GM23248 (cell line): ENCODE measurements at regions not wholly inside any gene's neighbourhood (a gene's known extent, or its start where the extent isn't known, plus 50 kb on each side); places are given as distances from the start of the nearest gene placed in this dataset.

ENCODE experiments used
- DNase-seq: peaks from one replicate; pipeline ENCODE4 v3.0.0-alpha.2; 2015
- H2AFZ ChIP-seq: fragments of 200-600 bp; sonication (generic); 2 replicates; pipeline ENCODE4 v1.6.1; 2016; ENCODE audit warnings: antibody characterized with exemption
- H3F3A ChIP-seq: fragments of 200-600 bp; sonication (generic); 2 replicates; pipeline ENCODE4 v1.6.1; 2016; ENCODE audit warnings: mild to moderate bottlenecking, antibody characterized with exemption, mixed run types; ENCODE audit not compliant: insufficient read depth
- H3K27ac ChIP-seq: fragments of 200-600 bp; sonication (generic); 2 replicates; pipeline ENCODE4 v1.5.1; 2016; ENCODE audit warnings: mild to moderate bottlenecking
- H3K27me3 ChIP-seq: fragments of 200-600 bp; sonication (generic); replicated peaks from 2 replicates; pipeline ENCODE4 v1.6.1; 2016; ENCODE audit warnings: mild to moderate bottlenecking; ENCODE audit not compliant: insufficient read depth
- H3K36me3 ChIP-seq: fragments of 200-600 bp; sonication (generic); 2 replicates; pipeline ENCODE4 v1.6.1; 2016; ENCODE audit warnings: low read depth, mild to moderate bottlenecking
- H3K4me1 ChIP-seq: fragments of 200-600 bp; sonication (generic); 2 replicates; pipeline ENCODE4 v1.6.1; 2016; ENCODE audit warnings: mild to moderate bottlenecking; ENCODE audit not compliant: insufficient read depth
- H3K4me2 ChIP-seq: fragments of 200-600 bp; sonication (generic); one replicate; pipeline ENCODE4 v1.6.1; 2016; ENCODE audit warnings: mild to moderate bottlenecking; ENCODE audit not compliant: unreplicated experiment
- H3K4me3 ChIP-seq: fragments of 200-600 bp; sonication (generic); 2 replicates; pipeline ENCODE4 v1.5.1; 2016; ENCODE audit warnings: mild to moderate bottlenecking
- H3K79me2 ChIP-seq: fragments of 200-600 bp; sonication (generic); 2 replicates; pipeline ENCODE4 v1.6.1; 2016; ENCODE audit warnings: mild to moderate bottlenecking; ENCODE audit not compliant: insufficient read depth
- H3K9ac ChIP-seq: fragments of 200-600 bp; sonication (generic); 2 replicates; pipeline ENCODE4 v1.6.1; 2016; ENCODE audit warnings: mild to moderate bottlenecking
- H3K9me2 ChIP-seq: fragments of 200-600 bp; sonication (generic); 2 replicates; pipeline ENCODE4 v1.6.1; 2016; ENCODE audit warnings: mixed run types, mild to moderate bottlenecking, moderate library complexity; ENCODE audit not compliant: insufficient read depth
- H3K9me3 ChIP-seq: fragments of 200-600 bp; sonication (generic); one replicate; pipeline ENCODE4 v1.6.1; 2017; ENCODE audit warnings: low read depth
- H4K20me1 ChIP-seq: fragments of 200-600 bp; sonication (generic); 2 replicates; pipeline ENCODE4 v1.6.0; 2016; ENCODE audit not compliant: insufficient read depth
- EZH2 ChIP-seq: fragments of 200-600 bp; sonication (generic); IDR thresholded peaks from 2 replicates; pipeline ENCODE4 v1.6.1; 2018; ENCODE audit warnings: antibody characterized with exemption, mild to moderate bottlenecking; ENCODE audit not compliant: insufficient read depth, poor library complexity, severe bottlenecking
- EZH2phosphoT487 ChIP-seq: fragments of 200-600 bp; sonication (generic); IDR thresholded peaks from 2 replicates; pipeline ENCODE4 v1.6.1; 2018; ENCODE audit warnings: antibody characterized with exemption, moderate library complexity, mild to moderate bottlenecking, low read depth; ENCODE audit not compliant: insufficient read depth
- WGBS, 2 experiments: methylation state at CpG; one replicate each; pipeline ENCODE4 v1.1.6; 2015 to 2017; ENCODE audit warnings: low lambda C conversion rate in 2 of 2, low coverage in 1 of 2; ENCODE audit errors: missing lambda C conversion rate in 2 of 2; 5-methylcytosine and 5-hydroxymethylcytosine counted together
- in situ Hi-C: fragments of 300-500 bp; cut with MboI; formaldehyde crosslinking; loops from 2 replicates; pipeline ENCODE4 v1.15.0; 2020

DNA sequence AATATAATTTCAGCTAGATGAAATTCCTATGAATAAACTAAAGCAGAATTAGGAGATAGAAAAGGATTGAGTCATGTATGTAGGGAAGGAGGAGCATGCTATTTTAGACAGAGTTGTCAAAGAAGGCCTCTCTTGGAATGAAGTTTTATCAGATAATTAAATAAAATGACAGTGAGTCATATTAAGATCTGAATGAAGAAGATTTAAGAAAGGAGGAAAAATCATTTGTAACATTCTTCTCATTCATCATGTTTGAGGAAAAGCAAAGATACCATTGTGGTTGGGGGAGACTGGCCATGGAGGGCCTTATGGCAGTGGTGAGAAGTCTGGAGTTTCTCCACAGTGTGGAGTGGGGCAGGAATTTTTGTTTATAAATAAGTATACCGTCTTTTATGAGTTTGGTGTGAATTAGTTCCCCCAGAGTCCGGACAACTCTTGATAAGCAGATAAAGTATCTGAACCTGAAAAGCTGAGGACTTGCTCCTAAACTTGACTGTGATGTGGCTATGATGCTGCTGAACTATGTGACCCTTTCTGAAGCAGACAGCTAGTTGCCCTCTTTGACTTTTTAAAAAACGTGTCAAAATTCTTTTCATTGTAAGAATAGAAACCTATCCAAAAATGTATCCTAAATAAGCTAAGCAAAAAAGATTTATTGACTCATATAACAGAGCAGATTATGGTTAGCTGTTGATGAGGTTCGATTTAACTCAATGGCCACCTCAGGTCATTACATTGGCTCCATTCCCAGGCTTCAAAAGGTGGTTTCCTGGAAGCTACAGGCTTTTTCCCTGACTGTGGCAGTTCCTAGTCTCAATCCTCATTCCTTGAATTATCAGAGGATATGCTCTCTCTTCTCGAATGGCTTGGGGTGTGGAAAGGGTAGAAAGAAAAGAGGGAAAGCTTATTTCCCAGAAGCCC lies 90.8 kb downstream of the LHX9 start:
- H3K4me2 ChIP-seq: peak overlapping the region; percentile 47
- no peaks in the 10 kb centered on the region for H4K20me1 ChIP-seq
- H3K79me2 ChIP-seq: no peaks in the 10 kb centered on the region
- in situ Hi-C loops: no loop called here
- H3F3A ChIP-seq: peaks cover 11% of the 10 kb centered on the region
- no peak overlapping the region for H3K4me3 ChIP-seq
- H3K4me1 ChIP-seq: peaks cover 20% of the 10 kb centered on the region
- H3K9ac ChIP-seq: no peak overlapping the region
- no peaks in the 10 kb centered on the region for H3K9me2 ChIP-seq
- H3K9me3 ChIP-seq: no peaks in the 10 kb centered on the region
- peak overlapping the region; percentile 32; the same call in 1 of the 2 replicates for H2AFZ ChIP-seq
- H3K36me3 ChIP-seq: no peaks in the 10 kb centered on the region
- 39 to 41% methylated on average over 5 of the region's 5 CpGs for WGBS, 2 experiments
- DNase-seq: peak; percentile 42
- TF ChIP-seq EZH2 (no peak), EZH2phosphoT487 (no peak)
- H3K27ac ChIP-seq: no peak overlapping the region
- no peaks in the 10 kb centered on the region for H3K27me3 ChIP-seq

DNA sequence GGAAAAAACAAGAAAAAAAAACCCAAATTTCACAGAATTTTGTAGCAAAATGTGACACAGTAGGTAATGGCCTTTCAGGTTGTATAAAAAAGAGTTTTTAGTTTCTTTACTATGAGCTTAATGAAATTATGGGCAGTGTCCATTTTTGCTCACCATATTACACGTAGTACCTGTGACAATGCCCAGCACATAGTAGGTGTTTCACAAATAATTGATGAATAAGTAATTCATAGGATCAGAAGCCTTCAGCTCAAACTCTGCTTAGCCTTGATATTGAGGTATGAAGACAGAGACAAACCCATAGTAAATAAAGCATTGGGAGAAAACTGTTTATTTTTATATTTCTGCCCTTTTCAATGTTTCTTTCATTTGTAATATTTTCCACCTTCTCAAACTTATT lies 97.2 kb downstream of the LHX9 start:
- in situ Hi-C loops: no loop called here
- H4K20me1 ChIP-seq: no peaks in the 10 kb centered on the region
- no peak overlapping the region for H2AFZ ChIP-seq
- 46 to 49% methylated on average over 1 of the region's 1 CpG for WGBS, 2 experiments
- no peak overlapping the region for H3K27ac ChIP-seq
- H3K9me2 ChIP-seq: no peaks in the 10 kb centered on the region
- H3K4me1 ChIP-seq: peaks cover 22% of the 10 kb centered on the region
- no peaks in the 10 kb centered on the region for H3K36me3 ChIP-seq
- no peak overlapping the region for H3K4me3 ChIP-seq
- no peak for DNase-seq
- H3K79me2 ChIP-seq: no peaks in the 10 kb centered on the region
- no peaks in the 10 kb centered on the region for H3K27me3 ChIP-seq
- TF ChIP-seq EZH2phosphoT487 (no peak), EZH2 (no peak)
- H3K4me2 ChIP-seq: no peak overlapping the region
- no peaks in the 10 kb centered on the region for H3K9me3 ChIP-seq
- H3K9ac ChIP-seq: no peak overlapping the region
- H3F3A ChIP-seq: peaks cover 24% of the 10 kb centered on the region

DNA sequence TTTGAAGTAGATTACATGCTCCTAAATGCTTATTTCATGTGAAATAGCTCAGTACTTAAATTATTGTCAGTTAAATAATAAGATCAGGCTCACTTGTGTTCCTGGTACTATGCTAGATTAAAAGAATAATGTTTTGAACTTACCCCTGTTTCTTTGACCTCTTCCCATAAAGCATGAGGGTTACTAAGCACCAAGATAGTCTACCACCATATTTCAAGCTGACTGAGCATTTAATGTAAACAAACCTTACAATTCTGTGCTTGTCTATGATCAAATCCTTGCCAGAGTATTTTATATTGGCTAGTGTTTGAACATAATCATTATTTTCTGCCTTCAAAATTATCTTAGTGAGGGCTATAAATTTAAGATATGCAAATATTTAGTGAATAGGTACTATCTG lies 98.1 kb downstream of the LHX9 start:
- Histone ChIP-seq H3K36me3 (no peaks in the 10 kb centered on the region), H2AFZ (0 out of 2 replicates have a peak overlapping the region, but pooled peaks have one; percentile 23), H4K20me1 (no peaks in the 10 kb centered on the region), H3K9me2 (no peaks in the 10 kb centered on the region), H3F3A (peaks cover 25% of the 10 kb centered on the region), H3K79me2 (no peaks in the 10 kb centered on the region), H3K4me2 (no peak overlapping the region), H3K27ac (no peak overlapping the region), H3K27me3 (no peaks in the 10 kb centered on the region), H3K9ac (no peak overlapping the region), H3K4me3 (no peak overlapping the region), H3K4me1 (peaks cover 22% of the 10 kb centered on the region), H3K9me3 (no peaks in the 10 kb centered on the region)
- DNase-seq: no peak
- TF ChIP-seq EZH2phosphoT487 (no peak), EZH2 (no peak)
- in situ Hi-C loops: no loop called here

DNA sequence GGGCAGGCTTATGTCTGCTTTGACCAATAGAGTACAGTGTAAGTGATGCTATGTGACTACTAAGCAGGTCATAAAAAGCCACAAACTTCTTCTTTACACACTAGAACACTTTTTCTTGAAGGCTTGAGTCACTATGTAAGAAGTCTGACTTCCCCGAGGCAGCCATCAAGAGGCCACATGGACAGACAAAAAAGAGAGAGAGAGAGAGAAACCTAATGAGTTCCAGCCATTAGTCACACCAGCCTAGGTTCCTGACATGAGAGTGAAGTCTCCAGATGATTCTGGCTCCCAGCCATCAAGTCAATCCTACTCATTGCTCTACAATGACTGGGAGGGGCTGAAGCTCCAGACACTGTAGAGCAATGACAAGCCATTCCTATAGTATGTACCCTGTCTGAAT lies 101.4 kb downstream of the LHX9 start:
- TF ChIP-seq EZH2 (no peak), EZH2phosphoT487 (0 out of 2 replicates have a peak, but pooled peaks have one; percentile 11)
- in situ Hi-C loops: no loop called here
- no peak overlapping the region for H3K4me3 ChIP-seq
- DNase-seq: peak; percentile 96
- H3K9me3 ChIP-seq: no peaks in the 10 kb centered on the region
- no peaks in the 10 kb centered on the region for H3K36me3 ChIP-seq
- H3K9me2 ChIP-seq: no peaks in the 10 kb centered on the region
- peak overlapping the region; percentile 45 for H3K27ac ChIP-seq
- H3K4me1 ChIP-seq: peaks cover 22% of the 10 kb centered on the region
- peak overlapping the region; percentile 1 for H3K4me2 ChIP-seq
- no peak overlapping the region for H2AFZ ChIP-seq
- peaks cover 25% of the 10 kb centered on the region for H3F3A ChIP-seq
- WGBS, 2 experiments: 0 to 3% methylated on average over 1 of the region's 1 CpG
- no peaks in the 10 kb centered on the region for H3K27me3 ChIP-seq
- no peak overlapping the region for H3K9ac ChIP-seq
- no peaks in the 10 kb centered on the region for H4K20me1 ChIP-seq
- H3K79me2 ChIP-seq: no peaks in the 10 kb centered on the region
